Activated naive CD4-positive, alpha-beta T cell treated with anti-CD3 and anti-CD28 coated beads, Interleukin-2, amount 50 U/mL, for 72 hours (primary cell): ENCODE measurements at regions not wholly inside any gene's neighbourhood (a gene's known extent, or its start where the extent isn't known, plus 50 kb on each side); places are given as distances from the start of the nearest gene placed in this dataset.

Experiments used
- ATAC-seq, 2 donors: fragments of 150-1000 bp; cut with Tn5 transposase; 2 replicates each; pipeline ENCODE4 v1.10.0; 2021; ENCODE audit warnings: mild to moderate bottlenecking in 2 of 2, moderate library complexity in 2 of 2
- DNase-seq, 2 donors: peaks; one replicate each; pipeline ENCODE4 v3.0.0; 2021 to 2022; ENCODE audit warnings: low spot score in 2 of 2
- H3K27ac Mint-ChIP-seq, 2 donors: one replicate each; pipeline ENCODE4 v1.8.0; 2022; ENCODE audit warnings: mild to moderate bottlenecking in 2 of 2, mixed read lengths in 2 of 2
- H3K36me3 Mint-ChIP-seq, 2 donors: one replicate each; pipeline ENCODE4 v1.8.0; 2022; ENCODE audit warnings: mixed read lengths in 2 of 2
- H3K9me3 Mint-ChIP-seq, 2 donors: one replicate each; pipeline ENCODE4 v1.8.0; 2022; ENCODE audit warnings: mixed read lengths in 2 of 2

DNA sequence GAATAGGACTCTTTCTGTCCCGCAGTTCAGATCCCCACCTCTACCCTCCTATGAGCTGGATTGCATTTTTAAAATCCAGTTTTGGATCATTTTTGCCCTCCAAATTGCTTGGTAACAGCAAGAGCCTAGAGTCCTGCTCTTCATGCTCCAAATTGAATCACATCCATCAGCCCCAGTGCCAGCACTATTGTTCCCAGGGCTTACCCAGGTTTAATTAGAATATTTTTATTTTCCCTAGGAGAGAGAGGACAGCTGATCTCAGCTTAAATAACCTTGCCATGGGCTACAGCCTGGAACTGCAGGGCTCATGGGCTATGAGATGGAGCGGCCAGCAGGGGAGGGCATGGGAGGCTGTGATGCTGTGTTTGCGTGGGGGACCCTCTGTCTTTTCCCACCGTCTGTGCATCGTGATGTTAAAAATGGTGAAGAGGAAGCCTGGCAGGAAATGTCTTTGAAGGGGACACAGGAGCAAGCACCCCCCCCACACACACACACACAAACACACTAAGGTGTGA, 59.4 kb upstream of the WSCD2 start:
- no peak overlapping the region for H3K27ac Mint-ChIP-seq
- peaks cover 0 to 3% of the 10 kb centered on the region in 2 donors for H3K9me3 Mint-ChIP-seq

GRCh38 chr12:108075561-108075960, 53.5 kb upstream of the WSCD2 start:
- Mint-ChIP-seq H3K9me3 (no peaks in the 10 kb centered on the region), H3K27ac (no peak overlapping the region), H3K36me3 (no peaks in the 10 kb centered on the region)
- DNase-seq, result no peak
- ATAC-seq, result no peak

More for the DNA sequence above, 59.4 kb upstream of the WSCD2 start:
- no peak for ATAC-seq
- H3K36me3 Mint-ChIP-seq, result no peaks in the 10 kb centered on the region
- no peak for DNase-seq

- Mint-ChIP-seq H3K9me3 (no peaks in the 10 kb centered on the region), H3K36me3 (no peaks in the 10 kb centered on the region), H3K27ac (no peak overlapping the region)
- no peak for DNase-seq
- ATAC-seq, result no peak
Observed at GRCh38 chr12:108076556-108076955, 52.5 kb upstream of the WSCD2 start.

GRCh38 chr12:108078428-108078827, 50.7 kb upstream of the WSCD2 start:
- DNase-seq (no peak), ATAC-seq (no peak)
- H3K36me3 Mint-ChIP-seq, result no peaks in the 10 kb centered on the region
- no peaks in the 10 kb centered on the region for H3K9me3 Mint-ChIP-seq
- no peak overlapping the region for H3K27ac Mint-ChIP-seq
